GM19351 (cell line): ENCODE measurements at regions not wholly inside any gene's neighbourhood (a gene's known extent, or its start where the extent isn't known, plus 50 kb on each side); places are given as distances from the start of the nearest gene placed in this dataset.
"Not testable (repeated sequence)": the region's sequence is repeated elsewhere in the genome, so short reads cannot be mapped to it uniquely, and the experiment has no call there.

Experiments used
- ATAC-seq: cut with Tn5 transposase; IDR thresholded peaks from one replicate; pipeline ENCODE4 v1.9.1; 2021; ENCODE audit warnings: mild to moderate bottlenecking, moderate library complexity; ENCODE audit not compliant: unreplicated experiment

- ATAC-seq = no peak
These were observed 1271.0 kb downstream of the BRINP3 start for GRCh38 chr1:189206617-189207016.

GRCh38 chr1:189211742-189212141 is 1265.9 kb downstream of the BRINP3 start:
- ATAC-seq = no peak

GRCh38 chr1:189212606-189213005 is 1265.1 kb downstream of the BRINP3 start:
- no peak for ATAC-seq

- ATAC-seq = no peak
These were observed 1260.8 kb downstream of the BRINP3 start for GRCh38 chr1:189216886-189217285.

GRCh38 chr1:189217646-189218045 is 1260.0 kb downstream of the BRINP3 start:
- ATAC-seq = no peak

GRCh38 chr1:189220750-189221149 is 1256.9 kb downstream of the BRINP3 start:
- no peak for ATAC-seq

GRCh38 chr1:189225794-189226145 is 1251.9 kb downstream of the BRINP3 start:
- not testable (repeated sequence) for ATAC-seq

- no peak for ATAC-seq
These were observed 1250.9 kb downstream of the BRINP3 start for GRCh38 chr1:189226779-189227178.

GRCh38 chr1:189237008-189237407 is 1240.7 kb downstream of the BRINP3 start:
- no peak for ATAC-seq

GRCh38 chr1:189253601-189254350 is 1223.9 kb downstream of the BRINP3 start:
- no peak for ATAC-seq

GRCh38 chr1:189261128-189261527 is 1216.5 kb downstream of the BRINP3 start:
- not testable (repeated sequence) for ATAC-seq

GRCh38 chr1:189269011-189269410 is 1208.7 kb downstream of the BRINP3 start:
- ATAC-seq = no peak

- no peak for ATAC-seq
These were observed 1203.4 kb downstream of the BRINP3 start for GRCh38 chr1:189274267-189274666.

- ATAC-seq = no peak
These were observed 1201.9 kb downstream of the BRINP3 start for GRCh38 chr1:189275796-189276195.

- no peak for ATAC-seq
These were observed 1188.3 kb downstream of the BRINP3 start for GRCh38 chr1:189289346-189289745.

GRCh38 chr1:189301235-189301634 is 1176.4 kb downstream of the BRINP3 start:
- ATAC-seq = no peak

- no peak for ATAC-seq
These were observed 1172.4 kb downstream of the BRINP3 start for GRCh38 chr1:189305279-189305678.

- no peak for ATAC-seq
These were observed 1165.7 kb downstream of the BRINP3 start for GRCh38 chr1:189311915-189312314.

GRCh38 chr1:189312499-189312898 is 1165.2 kb downstream of the BRINP3 start:
- ATAC-seq = no peak

GRCh38 chr1:189313488-189313887 is 1164.2 kb downstream of the BRINP3 start:
- no peak for ATAC-seq

- no peak for ATAC-seq
These were observed 1162.4 kb downstream of the BRINP3 start for GRCh38 chr1:189315035-189315901.

- no peak for ATAC-seq
These were observed 1154.6 kb downstream of the BRINP3 start for GRCh38 chr1:189323091-189323490.
